ENCODE measurements at regions not wholly inside any gene's neighbourhood (a gene's known extent, or its start where the extent isn't known, plus 50 kb on each side); places are given as distances from the start of the nearest gene placed in this dataset.
"Not testable (repeated sequence)": the region's sequence is repeated elsewhere in the genome, so short reads cannot be mapped to it uniquely, and the experiment has no call there.

DNA sequence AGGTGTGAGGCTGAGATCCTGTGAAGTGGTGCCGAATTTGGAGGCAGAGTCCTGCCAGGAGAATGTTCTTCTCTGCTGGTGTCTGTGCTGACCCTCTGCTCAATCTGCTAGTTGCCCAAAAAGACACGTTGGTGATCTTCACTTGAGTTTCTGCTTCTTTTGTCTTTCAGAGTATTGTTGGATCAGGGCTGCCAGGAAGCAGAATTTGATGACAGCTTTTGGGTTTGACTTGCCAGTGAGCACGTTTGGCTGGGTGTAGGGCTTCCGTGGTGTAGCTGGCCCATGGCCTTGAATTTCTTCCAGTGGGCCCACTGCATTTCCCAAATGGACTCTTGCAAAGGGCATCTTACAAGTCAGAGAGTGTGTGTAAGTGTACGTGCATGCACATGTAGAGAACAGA lies 183.9 kb upstream of the IRF2BP2 start:
- H3T11ph ChIP-seq (ENCODE audit: low read length); H3K27ac Mint-ChIP-seq; H2AK5ac ChIP-seq (ENCODE audit: insufficient read length, low read length); H4K20me1 ChIP-seq (ENCODE audit: control insufficient read depth, insufficient read depth, insufficient read length); H3K27me3 ChIP-seq (ENCODE audit: insufficient read depth, low read length); H3K23me2 ChIP-seq (ENCODE audit: insufficient read length, low read depth, low read length, poor library complexity, severe bottlenecking); H2AFZ ChIP-seq (ENCODE audit: low read length); H2BK5ac ChIP-seq (ENCODE audit: insufficient read length, low read length); H3K9me3 ChIP-seq (ENCODE audit: control insufficient read depth, low read depth, low read length); H3K79me1 ChIP-seq (ENCODE audit: insufficient read depth, low read depth, low read length, poor library complexity, severe bottlenecking); H3K36me3 Mint-ChIP-seq (ENCODE audit: insufficient read depth in 1 of 3, low read depth in 3 of 3); H2BK12ac ChIP-seq (ENCODE audit: insufficient read length, low read depth, low read length); H3K14ac ChIP-seq (ENCODE audit: insufficient read depth, low read length); H3K56ac ChIP-seq (ENCODE audit: insufficient read length, low read depth, low read length); H2BK120ac ChIP-seq (ENCODE audit: low read depth, low read length, poor library complexity, severe bottlenecking); H3K79me2 ChIP-seq (ENCODE audit: insufficient read depth, low read length); H3K27me3 Mint-ChIP-seq (ENCODE audit: low read depth); DNase-seq; H3K4me1 ChIP-seq (ENCODE audit: insufficient read depth, low read length); H3K4me3 Mint-ChIP-seq; H3K18ac ChIP-seq (ENCODE audit: insufficient read length, low read depth, low read length); H3K4me2 ChIP-seq (ENCODE audit: insufficient read depth, insufficient read length, low read length); H4K5ac ChIP-seq (ENCODE audit: insufficient read length, low read depth, low read length); H3K23ac ChIP-seq (ENCODE audit: insufficient read length, low read depth, low read length); H3K4ac ChIP-seq (ENCODE audit: low read depth, low read length); H4K91ac ChIP-seq (ENCODE audit: insufficient read length, low read depth, low read length); H2BK15ac ChIP-seq (ENCODE audit: low read depth, low read length); H2BK20ac ChIP-seq (ENCODE audit: low read depth, low read length, poor library complexity, severe bottlenecking); H4K8ac ChIP-seq (replicated peaks; ENCODE audit: insufficient read length, low read depth, low read length); H3K27ac ChIP-seq (ENCODE audit: insufficient read length, low read depth, low read length); H3K4me1 Mint-ChIP-seq; H3K9me3 Mint-ChIP-seq; H3K9ac ChIP-seq (ENCODE audit: extremely low read depth, insufficient read length, low read length): not testable (repeated sequence)
- WGBS (ENCODE audit: extremely low coverage, insufficient read length, low lambda C conversion rate) = no CpG with 5 or more reads among the region's 5 CpGs

DNA sequence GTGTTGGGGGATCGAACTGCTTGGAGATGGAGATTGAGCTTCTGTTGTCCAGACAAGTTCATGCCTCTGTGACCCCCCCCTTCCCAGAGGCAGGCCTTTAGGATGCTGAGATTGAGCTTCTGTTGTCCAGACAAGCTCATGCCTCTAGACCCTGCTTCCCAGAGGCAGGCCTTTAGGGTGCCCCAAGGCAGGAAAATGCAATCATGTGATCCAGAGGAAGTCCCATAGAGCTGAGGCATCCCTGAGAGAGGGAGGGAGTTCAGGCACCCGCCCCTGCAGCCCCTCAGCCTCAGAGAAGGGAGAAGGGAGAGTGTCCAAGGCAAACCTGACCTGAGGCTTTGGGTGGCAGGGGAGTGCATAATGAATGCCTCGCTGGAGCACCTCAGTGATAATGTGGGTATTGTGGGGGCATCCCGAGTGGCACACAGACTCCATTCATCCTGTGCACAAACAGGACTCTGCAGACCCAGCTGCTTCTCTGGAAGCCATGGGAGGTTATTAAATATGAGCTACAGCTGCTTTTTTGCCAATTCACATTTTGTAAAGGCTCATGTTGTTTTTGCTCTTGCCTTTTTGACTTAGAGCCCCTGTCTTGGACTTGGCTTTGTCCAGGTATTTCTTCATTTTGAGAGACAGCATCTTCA lies 182.4 kb upstream of the IRF2BP2 start:
- H3T11ph ChIP-seq (ENCODE audit: low read length); H3K4me1 Mint-ChIP-seq; H2BK12ac ChIP-seq (ENCODE audit: insufficient read length, low read depth, low read length); H2BK20ac ChIP-seq (ENCODE audit: low read depth, low read length, poor library complexity, severe bottlenecking); H3K4me3 Mint-ChIP-seq; H2AFZ ChIP-seq (ENCODE audit: low read length); H3K23ac ChIP-seq (ENCODE audit: insufficient read length, low read depth, low read length); H3K27ac ChIP-seq (ENCODE audit: insufficient read length, low read depth, low read length); H3K14ac ChIP-seq (ENCODE audit: insufficient read depth, low read length); H4K8ac ChIP-seq (replicated peaks; ENCODE audit: insufficient read length, low read depth, low read length); H3K56ac ChIP-seq (ENCODE audit: insufficient read length, low read depth, low read length); H3K27ac Mint-ChIP-seq; H4K5ac ChIP-seq (ENCODE audit: insufficient read length, low read depth, low read length); H3K9me3 Mint-ChIP-seq; H3K4me2 ChIP-seq (ENCODE audit: insufficient read depth, insufficient read length, low read length); H4K91ac ChIP-seq (ENCODE audit: insufficient read length, low read depth, low read length); H2AK5ac ChIP-seq (ENCODE audit: insufficient read length, low read length); H3K79me2 ChIP-seq (ENCODE audit: insufficient read depth, low read length); H4K20me1 ChIP-seq (ENCODE audit: control insufficient read depth, insufficient read depth, insufficient read length); H3K23me2 ChIP-seq (ENCODE audit: insufficient read length, low read depth, low read length, poor library complexity, severe bottlenecking); H3K36me3 Mint-ChIP-seq (ENCODE audit: insufficient read depth in 1 of 3, low read depth in 3 of 3); H3K9ac ChIP-seq (ENCODE audit: extremely low read depth, insufficient read length, low read length); H2BK120ac ChIP-seq (ENCODE audit: low read depth, low read length, poor library complexity, severe bottlenecking); H3K27me3 Mint-ChIP-seq (ENCODE audit: low read depth); H2BK5ac ChIP-seq (ENCODE audit: insufficient read length, low read length); H3K27me3 ChIP-seq (ENCODE audit: insufficient read depth, low read length); H3K4me1 ChIP-seq (ENCODE audit: insufficient read depth, low read length); DNase-seq; H3K9me3 ChIP-seq (ENCODE audit: control insufficient read depth, low read depth, low read length); H3K4ac ChIP-seq (ENCODE audit: low read depth, low read length); H3K79me1 ChIP-seq (ENCODE audit: insufficient read depth, low read depth, low read length, poor library complexity, severe bottlenecking); H3K18ac ChIP-seq (ENCODE audit: insufficient read length, low read depth, low read length); H2BK15ac ChIP-seq (ENCODE audit: low read depth, low read length): not testable (repeated sequence)
- no CpG with 5 or more reads among the region's 4 CpGs for WGBS (ENCODE audit: extremely low coverage, insufficient read length, low lambda C conversion rate)

Measured in H9 (cell line).